ENCODE measurements at regions not wholly inside any gene's neighbourhood (a gene's known extent, or its start where the extent isn't known, plus 50 kb on each side); places are given as distances from the start of the nearest gene placed in this dataset.

- no peak overlapping the region for H2AFZ ChIP-seq (ENCODE audit: low read depth, low read length)
- H3K4me2 ChIP-seq (ENCODE audit: low read length) = no peak overlapping the region
- no peaks in the 10 kb centered on the region for H3K9me3 ChIP-seq (ENCODE audit: low read length)
Measured at GRCh38 chr5:164708831-164709230, 1203.4 kb downstream of the MAT2B start.

GRCh38 chr5:164713682-164714081 is 1208.3 kb downstream of the MAT2B start:
- H3K9ac ChIP-seq (ENCODE audit: low read length) = no peak overlapping the region
- no peak for TF ChIP-seq POLR2AphosphoS5 (IDR thresholded peaks at IDR 0.05)
- no peak for TF ChIP-seq TAF1 (IDR thresholded peaks at IDR 0.05; ENCODE audit: low read depth)
- no peak for TF ChIP-seq REST (IDR thresholded peaks at IDR 0.05; ENCODE audit: borderline replicate concordance)
- no peak for TF ChIP-seq MXI1 (conservative IDR thresholded peaks at IDR 0.05; ENCODE audit: poor library complexity, severe bottlenecking)
- no peaks in the 10 kb centered on the region for H4K20me1 ChIP-seq (ENCODE audit: insufficient read depth)
- H3K79me2 ChIP-seq (replicated peaks; ENCODE audit: insufficient read depth, low read length) = no peaks in the 10 kb centered on the region
- H3K4me3 ChIP-seq (ENCODE audit: low read length) = no peak overlapping the region
- no peak overlapping the region for H3K4me2 ChIP-seq (ENCODE audit: low read length)
- H3K27me3 ChIP-seq (ENCODE audit: insufficient read depth, low read depth, low read length) = no peaks in the 10 kb centered on the region
- no peaks in the 10 kb centered on the region for H3K36me3 ChIP-seq (ENCODE audit: insufficient read depth, low read length)
- no peaks in the 10 kb centered on the region for H3K9me3 ChIP-seq (ENCODE audit: low read length)
- no peaks in the 10 kb centered on the region for H3K9me2 ChIP-seq (ENCODE audit: insufficient read depth, low read length)
- H3F3A ChIP-seq (ENCODE audit: insufficient read depth, low read length, poor library complexity, severe bottlenecking) = no peaks in the 10 kb centered on the region
- no peak overlapping the region for H3K27ac ChIP-seq (ENCODE audit: low read length)
- H2AFZ ChIP-seq (ENCODE audit: low read depth, low read length) = no peak overlapping the region

More at GRCh38 chr5:164708831-164709230, 1203.4 kb downstream of the MAT2B start:
- H3K4me3 ChIP-seq (ENCODE audit: low read length) = no peak overlapping the region
- H3K9ac ChIP-seq (ENCODE audit: low read length) = no peak overlapping the region
- no peaks in the 10 kb centered on the region for H3K36me3 ChIP-seq (ENCODE audit: insufficient read depth, low read length)
- no peaks in the 10 kb centered on the region for H3F3A ChIP-seq (ENCODE audit: insufficient read depth, low read length, poor library complexity, severe bottlenecking)
- TF ChIP-seq TAF1 (IDR thresholded peaks at IDR 0.05; ENCODE audit: low read depth) = no peak
- TF ChIP-seq MXI1 (conservative IDR thresholded peaks at IDR 0.05; ENCODE audit: poor library complexity, severe bottlenecking) = no peak
- TF ChIP-seq CTCF (IDR thresholded peaks at IDR 0.05; ENCODE audit: poor library complexity, severe bottlenecking) = no peak
- TF ChIP-seq EP300 (conservative IDR thresholded peaks at IDR 0.05; ENCODE audit: poor library complexity, severe bottlenecking) = no peak
- TF ChIP-seq REST (IDR thresholded peaks at IDR 0.05; ENCODE audit: borderline replicate concordance) = no peak
- TF ChIP-seq RAD21 (conservative IDR thresholded peaks at IDR 0.05) = no peak
- TF ChIP-seq POLR2AphosphoS5 (IDR thresholded peaks at IDR 0.05) = no peak
- no peak for TF ChIP-seq EZH2 (IDR thresholded peaks at IDR 0.05; ENCODE audit: borderline replicate concordance, insufficient read depth, low read length, poor library complexity, severe bottlenecking)
- no peak for TF ChIP-seq SMC3 (conservative IDR thresholded peaks at IDR 0.05; ENCODE audit: poor library complexity)
- no peaks in the 10 kb centered on the region for H3K9me2 ChIP-seq (ENCODE audit: insufficient read depth, low read length)
- no peaks in the 10 kb centered on the region for H3K27me3 ChIP-seq (ENCODE audit: insufficient read depth, low read depth, low read length)
- no peak overlapping the region for H3K27ac ChIP-seq (ENCODE audit: low read length)
- no peaks in the 10 kb centered on the region for H4K20me1 ChIP-seq (ENCODE audit: insufficient read depth)
- no peaks in the 10 kb centered on the region for H3K79me2 ChIP-seq (replicated peaks; ENCODE audit: insufficient read depth, low read length)
